DMS 273 treated with DMSO at 0.1 percent for 48 hours (cell line): ENCODE measurements at regions not wholly inside any gene's neighbourhood (a gene's known extent, or its start where the extent isn't known, plus 50 kb on each side); places are given as distances from the start of the nearest gene placed in this dataset.

ENCODE experiments used
- DNase-seq: peaks from one replicate; lab custom pipeline; 2025; lab: John Stamatoyannopoulos, UW

- DNase-seq, result no peak
Measured at GRCh38 chr7:131268906-131269305, 58.8 kb upstream of the MKLN1 start.

DNA sequence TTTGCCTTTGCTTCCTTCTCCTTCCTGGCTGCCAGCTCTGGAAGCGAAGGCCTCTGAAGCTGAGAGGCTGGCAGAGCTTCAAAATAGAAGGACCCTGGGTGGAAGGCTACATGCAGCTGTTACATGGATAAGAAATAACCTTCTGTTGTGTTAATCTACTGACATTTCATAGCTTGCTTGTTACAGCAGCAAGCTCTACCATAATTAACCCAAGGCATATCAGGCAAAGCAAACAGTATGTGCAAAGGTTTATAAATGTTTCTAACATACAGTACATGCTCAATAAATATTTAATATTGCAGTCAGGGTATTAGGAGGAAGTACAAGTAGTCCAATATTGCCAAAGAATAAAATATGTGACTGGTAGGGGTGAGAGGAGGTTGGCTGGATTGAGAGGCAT is 55.6 kb upstream of the MKLN1 start:
- DNase-seq, result no peak

GRCh38 chr7:131274986-131275385 is 52.7 kb upstream of the MKLN1 start:
- no peak for DNase-seq

GRCh38 chr7:131276190-131276589 is 51.5 kb upstream of the MKLN1 start:
- no peak for DNase-seq

GRCh38 chr7:131276748-131277147 is 50.9 kb upstream of the MKLN1 start:
- no peak for DNase-seq
